HCT116 (cell line): ENCODE measurements at regions not wholly inside any gene's neighbourhood (a gene's known extent, or its start where the extent isn't known, plus 50 kb on each side); places are given as distances from the start of the nearest gene placed in this dataset.

Source experiments
- ATAC-seq: fragments of 200-7000 bp; cut with Tn5 transposase; 2 replicates; pipeline ENCODE4 v1.9.1; 2020; ENCODE audit warnings: mild to moderate bottlenecking, moderate library complexity
- BruUV-seq: library from RNA; stranded (reverse); fragments of 400-500 nt; replicated peaks from 2 replicates; lab custom pipeline; 2021; lab: Mats Ljungman, UMichigan
- CTCF ChIA-PET: fragments of 300-600 bp; sonication (Branson Sonifier 250); formaldehyde crosslinking; loops from one replicate; lab custom pipeline; 2021; ENCODE audit warnings: antibody characterized with exemption; lab: Charles Lee
- POLR2A ChIA-PET: fragments of 300-600, 350-600 bp; sonication (Branson Sonifier 250); formaldehyde crosslinking; loops from one replicate; lab custom pipeline; 2021; ENCODE audit warnings: antibody characterized with exemption; lab: Charles Lee
- RAD21 ChIA-PET, 2 experiments: fragments of 300-600 bp; sonication (Branson Sonifier 250); formaldehyde crosslinking; loops; one replicate each; lab custom pipeline; 2023; ENCODE audit warnings: low total read pairs in 2 of 2; ENCODE audit not compliant: uncharacterized antibody in 2 of 2, unreplicated experiment in 2 of 2, low non-redundant PET in 1 of 2; lab: Charles Lee
- DNase-seq: peaks from one replicate; pipeline ENCODE4 v3.0.0-alpha.2; 2010; ENCODE audit warnings: low read depth, low spot score
- H2AFZ ChIP-seq: fragments of 200-600 bp; shearing (Covaris generic), sonication (generic); 2 replicates; pipeline ENCODE4 v1.6.1; 2017; ENCODE audit warnings: low read depth, mixed run types, mixed read lengths, antibody characterized with exemption, low read length; ENCODE audit not compliant: poor library complexity, severe bottlenecking
- H3K27ac ChIP-seq: 2 replicates; pipeline ENCODE4 v1.5.1; 2012; ENCODE audit warnings: low read depth, low read length
- H3K27me3 ChIP-seq: fragments of 200-600 bp; sonication (generic); 2 replicates; pipeline ENCODE4 v1.6.1; 2016; ENCODE audit warnings: mixed run types, low read length, mixed read lengths; ENCODE audit not compliant: insufficient read depth
- H3K36me3 ChIP-seq, 2 experiments: fragments of 200-500 bp in 1 of 2; fragments of 200-600 bp in 1 of 2; sonication (Bioruptor generic) in 1 of 2; sonication (generic) in 1 of 2; 2 replicates each; pipeline versions ENCODE4 v1.5.1 to v1.6.1; 2014 to 2016; ENCODE audit warnings: low read length in 2 of 2, inconsistent platforms in 1 of 2, mixed read lengths in 1 of 2, mixed run types in 1 of 2; ENCODE audit not compliant: insufficient read depth in 2 of 2, control insufficient read depth in 1 of 2
- H3K4me1 ChIP-seq, 2 experiments: fragments of 200-600 bp in 1 of 2; sonication (generic) in 1 of 2; 2 replicates each; pipeline versions ENCODE4 v1.5.1 to v1.6.1; 2012 to 2017; ENCODE audit warnings: low read length in 2 of 2, inconsistent platforms in 1 of 2, mild to moderate bottlenecking in 1 of 2, mixed read lengths in 1 of 2, mixed run types in 1 of 2, moderate library complexity in 1 of 2; ENCODE audit not compliant: insufficient read depth in 2 of 2, control insufficient read depth in 1 of 2
- H3K4me2 ChIP-seq: fragments of 200-600 bp; sonication (generic); 2 replicates; pipeline ENCODE4 v1.6.1; 2017; ENCODE audit warnings: mixed run types, low read length, mixed read lengths
- H3K4me3 ChIP-seq, 2 experiments: fragments of 200-600 bp in 1 of 2; sonication (generic) in 1 of 2; replicated peaks in 1 of 2; 2 replicates each; pipeline ENCODE4 v1.5.1; 2011 to 2016; ENCODE audit warnings: low read length in 2 of 2, control low read depth in 1 of 2, low read depth in 1 of 2, mild to moderate bottlenecking in 1 of 2, mixed read lengths in 1 of 2, mixed run types in 1 of 2
- H3K79me2 ChIP-seq: fragments of 200-600 bp; sonication (generic); 2 replicates; pipeline ENCODE4 v1.6.1; 2017; ENCODE audit warnings: mild to moderate bottlenecking, mixed run types, low read length, moderate library complexity, mixed read lengths; ENCODE audit not compliant: insufficient read depth
- H3K9ac ChIP-seq: fragments of 200-600 bp; sonication (generic); 2 replicates; pipeline ENCODE4 v1.6.1; 2016; ENCODE audit warnings: low read length, mixed read lengths
- H3K9me2 ChIP-seq: fragments of 200-600 bp; sonication (generic), shearing (Covaris generic); 2 replicates; pipeline ENCODE4 v1.6.1; 2017; ENCODE audit warnings: mixed run types, mild to moderate bottlenecking, moderate library complexity; ENCODE audit not compliant: insufficient read depth
- H3K9me3 ChIP-seq, 2 experiments: fragments of 200-500 bp in 1 of 2; fragments of 200-600 bp in 1 of 2; sonication (Bioruptor generic) in 1 of 2; sonication (generic) in 1 of 2; 2 replicates each; pipeline ENCODE4 v1.6.1; 2014 to 2017; ENCODE audit warnings: low read length in 2 of 2, mixed read lengths in 2 of 2, inconsistent platforms in 1 of 2, low read depth in 1 of 2, mild to moderate bottlenecking in 1 of 2, mixed run types in 1 of 2, moderate library complexity in 1 of 2; ENCODE audit not compliant: control insufficient read depth in 1 of 2, insufficient read depth in 1 of 2
- H4K20me1 ChIP-seq: fragments of 200-600 bp; sonication (generic), shearing (Covaris generic); 2 replicates; pipeline ENCODE4 v1.6.1; 2017; ENCODE audit warnings: mixed run types, mild to moderate bottlenecking, moderate library complexity; ENCODE audit not compliant: insufficient read depth
- CBX3 ChIP-seq: IDR thresholded peaks from 2 replicates; pipeline ENCODE4 v1.6.1; 2012; ENCODE audit warnings: low read depth
- CTCF ChIP-seq, 3 experiments: fragments of 200-600 bp in 1 of 3; sonication (generic) in 1 of 3; IDR thresholded peaks in 2 of 3; conservative IDR thresholded peaks in 1 of 3; 2 replicates each; pipeline ENCODE4 v1.5.1; 2012 to 2017; ENCODE audit warnings: low read depth in 2 of 3, low read length in 2 of 3, antibody characterized with exemption in 1 of 3, borderline replicate concordance in 1 of 3, control low read depth in 1 of 3, mild to moderate bottlenecking in 1 of 3, mixed read lengths in 1 of 3, mixed run types in 1 of 3, moderate library complexity in 1 of 3; ENCODE audit not compliant: insufficient read depth in 1 of 3
- ELF1 ChIP-seq: IDR thresholded peaks from 2 replicates; pipeline ENCODE4 v1.6.1; 2012; ENCODE audit warnings: low read depth, borderline replicate concordance
- EZH2phosphoT487 ChIP-seq: fragments of 200-600 bp; IDR thresholded peaks from 2 replicates; pipeline ENCODE4 v1.6.1; 2018; ENCODE audit warnings: antibody characterized with exemption, borderline replicate concordance
- FOSL1 ChIP-seq: IDR thresholded peaks from 2 replicates; pipeline ENCODE4 v1.6.1; 2012; ENCODE audit warnings: low read depth
- JUND ChIP-seq: IDR thresholded peaks from 2 replicates; pipeline ENCODE4 v1.6.1; 2012
- MAX ChIP-seq: IDR thresholded peaks from 2 replicates; pipeline ENCODE4 v1.6.1; 2012
- POLR2A ChIP-seq: IDR thresholded peaks from 2 replicates; pipeline ENCODE4 v1.7.0; 2011; ENCODE audit warnings: borderline replicate concordance; ENCODE audit not compliant: insufficient read depth, insufficient read length; ENCODE audit errors: extremely low read depth
- POLR2AphosphoS5 ChIP-seq: IDR thresholded peaks from 2 replicates; pipeline ENCODE4 v1.6.1; 2011; ENCODE audit warnings: mild to moderate bottlenecking, low read depth, low read length, moderate library complexity
- YY1 ChIP-seq: IDR thresholded peaks from 2 replicates; pipeline ENCODE4 v1.6.1; 2011; ENCODE audit warnings: low read length, low read depth, moderate library complexity, mild to moderate bottlenecking; ENCODE audit not compliant: insufficient replicate concordance; ENCODE audit errors: extremely low read depth
- ZFX ChIP-seq: fragments of 450-650 bp; IDR thresholded peaks from 2 replicates; pipeline ENCODE4 v1.6.1; 2017
- ZNF274 ChIP-seq: fragments of 200-500 bp; sonication (Bioruptor generic); IDR thresholded peaks from 2 replicates; pipeline ENCODE4 v1.6.1; 2014; ENCODE audit warnings: mild to moderate bottlenecking, low read depth, low read length, inconsistent platforms
- intact Hi-C: fragments of 100-400 bp; cut with micrococcal nuclease; formaldehyde crosslinking; loops from 2 replicates; pipeline ENCODE4 v1.10.0; 2022
- TF ChIP-seq, protein P1 (sequence below): IDR thresholded peaks from 2 replicates; pipeline ENCODE4 v1.6.1; 2012
- TF ChIP-seq, protein P2 (sequence below): IDR thresholded peaks from 2 replicates; pipeline ENCODE4 v1.6.1; 2011; ENCODE audit warnings: mild to moderate bottlenecking, low read length, moderate library complexity; ENCODE audit not compliant: insufficient replicate concordance; ENCODE audit errors: extremely low read depth

GRCh38 chr1:79603843-79604242 lies 597.3 kb upstream of the ADGRL4 start:
- Histone ChIP-seq H3K79me2 (no peaks in the 10 kb centered on the region), H3K9ac (no peak overlapping the region), H3K36me3 (no peaks in the 10 kb centered on the region), H3K27ac (no peak overlapping the region), H2AFZ (no peak overlapping the region), H3K9me3 (0 out of 4 replicates have a peak, but pooled peaks cover 0 to 3% of the 10 kb centered on the region in 2 experiments), H3K4me2 (no peak overlapping the region), H4K20me1 (no peaks in the 10 kb centered on the region), H3K4me3 (no peak overlapping the region), H3K27me3 (no peaks in the 10 kb centered on the region), H3K9me2 (no peaks in the 10 kb centered on the region), H3K4me1 (no peaks in the 10 kb centered on the region)
- ChIA-PET POLR2A (no interaction called here), CTCF (no interaction called here), RAD21 (no interaction called here)
- ATAC-seq (no peak), DNase-seq (no peak)
- BruUV-seq: no TSS peak
- TF ChIP-seq ZNF274 (no peak), CTCF (IDR thresholded peaks at IDR 0.05 in 2 of 3, conservative IDR thresholded peaks at IDR 0.05 in 1 of 3; ENCODE audit: borderline replicate concordance in 1 of 3, insufficient read depth in 1 of 3, low read depth in 2 of 3, low read length in 2 of 3) (no peak), MAX (no peak), EZH2phosphoT487 (no peak), CBX3 (no peak), ELF1 (no peak), POLR2AphosphoS5 (no peak), ZFX (no peak), FOSL1 (no peak), POLR2A (no peak), YY1 (no peak), JUND (no peak)
- TF ChIP-seq, protein P1, sequence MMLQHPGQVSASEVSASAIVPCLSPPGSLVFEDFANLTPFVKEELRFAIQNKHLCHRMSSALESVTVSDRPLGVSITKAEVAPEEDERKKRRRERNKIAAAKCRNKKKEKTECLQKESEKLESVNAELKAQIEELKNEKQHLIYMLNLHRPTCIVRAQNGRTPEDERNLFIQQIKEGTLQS: no peak
- TF ChIP-seq, protein P2, sequence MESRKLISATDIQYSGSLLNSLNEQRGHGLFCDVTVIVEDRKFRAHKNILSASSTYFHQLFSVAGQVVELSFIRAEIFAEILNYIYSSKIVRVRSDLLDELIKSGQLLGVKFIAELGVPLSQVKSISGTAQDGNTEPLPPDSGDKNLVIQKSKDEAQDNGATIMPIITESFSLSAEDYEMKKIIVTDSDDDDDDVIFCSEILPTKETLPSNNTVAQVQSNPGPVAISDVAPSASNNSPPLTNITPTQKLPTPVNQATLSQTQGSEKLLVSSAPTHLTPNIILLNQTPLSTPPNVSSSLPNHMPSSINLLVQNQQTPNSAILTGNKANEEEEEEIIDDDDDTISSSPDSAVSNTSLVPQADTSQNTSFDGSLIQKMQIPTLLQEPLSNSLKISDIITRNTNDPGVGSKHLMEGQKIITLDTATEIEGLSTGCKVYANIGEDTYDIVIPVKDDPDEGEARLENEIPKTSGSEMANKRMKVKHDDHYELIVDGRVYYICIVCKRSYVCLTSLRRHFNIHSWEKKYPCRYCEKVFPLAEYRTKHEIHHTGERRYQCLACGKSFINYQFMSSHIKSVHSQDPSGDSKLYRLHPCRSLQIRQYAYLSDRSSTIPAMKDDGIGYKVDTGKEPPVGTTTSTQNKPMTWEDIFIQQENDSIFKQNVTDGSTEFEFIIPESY: no peak
- intact Hi-C loops: no loop called here
